Trophoblast cell (in vitro differentiated cells and primary cell): ENCODE measurements at regions not wholly inside any gene's neighbourhood (a gene's known extent, or its start where the extent isn't known, plus 50 kb on each side); places are given as distances from the start of the nearest gene placed in this dataset.

Source experiments
- DNase-seq, 2 donors: peaks; one replicate each; pipeline ENCODE4 v3.0.0-alpha.2; 2016
- H2AFZ ChIP-seq: 2 replicates; pipeline ENCODE4 v1.6.1; 2013; ENCODE audit warnings: low read length, moderate library complexity, mild to moderate bottlenecking; ENCODE audit not compliant: insufficient read depth, poor library complexity
- H2AK5ac ChIP-seq: 2 replicates; pipeline ENCODE4 v1.6.1; 2013; ENCODE audit warnings: mild to moderate bottlenecking, low read length
- H2BK120ac ChIP-seq: 2 replicates; pipeline ENCODE4 v1.6.1; 2013; ENCODE audit warnings: low read length, mild to moderate bottlenecking, moderate library complexity; ENCODE audit not compliant: insufficient read depth, poor library complexity
- H2BK12ac ChIP-seq: 2 replicates; pipeline ENCODE4 v1.6.1; 2013; ENCODE audit warnings: mild to moderate bottlenecking, low read length, moderate library complexity
- H2BK5ac ChIP-seq: 2 replicates; pipeline ENCODE4 v1.6.1; 2013; ENCODE audit warnings: low read length, low read depth, moderate library complexity, mild to moderate bottlenecking; ENCODE audit not compliant: poor library complexity
- H3K14ac ChIP-seq: 2 replicates; pipeline ENCODE4 v1.6.1; 2013; ENCODE audit warnings: mild to moderate bottlenecking, low read length
- H3K18ac ChIP-seq: 2 replicates; pipeline ENCODE4 v1.6.1; 2013; ENCODE audit warnings: mild to moderate bottlenecking, low read length
- H3K23ac ChIP-seq: 2 replicates; pipeline ENCODE4 v1.6.1; 2013; ENCODE audit warnings: low read length
- H3K27ac ChIP-seq: 2 replicates; pipeline ENCODE4 v1.5.1; 2013; ENCODE audit warnings: low read depth, mild to moderate bottlenecking, inconsistent platforms, low read length, moderate library complexity
- H3K27me3 ChIP-seq: 2 replicates; pipeline ENCODE4 v1.6.1; 2013; ENCODE audit warnings: inconsistent platforms, mild to moderate bottlenecking, low read length, moderate library complexity; ENCODE audit not compliant: insufficient read depth
- H3K36me3 ChIP-seq, 2 experiments: 1 replicate in 1 of 2; 2 replicates in 1 of 2; pipeline ENCODE4 v1.6.1; 2013; ENCODE audit warnings: low read length in 2 of 2, mild to moderate bottlenecking in 2 of 2, moderate library complexity in 1 of 2; ENCODE audit not compliant: insufficient read depth in 2 of 2, control insufficient read depth in 1 of 2
- H3K4ac ChIP-seq: 2 replicates; pipeline ENCODE4 v1.6.1; 2013; ENCODE audit warnings: low read depth, mild to moderate bottlenecking, low read length, moderate library complexity
- H3K4me1 ChIP-seq, 2 experiments: 1 replicate in 1 of 2; 2 replicates in 1 of 2; pipeline ENCODE4 v1.6.1; 2013; ENCODE audit warnings: low read length in 2 of 2, mild to moderate bottlenecking in 2 of 2, moderate library complexity in 1 of 2; ENCODE audit not compliant: insufficient read depth in 2 of 2, control insufficient read depth in 1 of 2
- H3K4me2 ChIP-seq: 2 replicates; pipeline ENCODE4 v1.6.1; 2013; ENCODE audit warnings: inconsistent platforms, mild to moderate bottlenecking, low read length, moderate library complexity
- H3K4me3 ChIP-seq: 2 replicates; pipeline ENCODE4 v1.5.1; 2013; ENCODE audit warnings: mild to moderate bottlenecking, low read depth, low read length, inconsistent platforms
- H3K79me1 ChIP-seq: one replicate; pipeline ENCODE4 v1.6.1; 2013; ENCODE audit warnings: low read length
- H3K79me2 ChIP-seq: 2 replicates; pipeline ENCODE4 v1.6.1; 2013; ENCODE audit warnings: low read length, mild to moderate bottlenecking; ENCODE audit not compliant: control insufficient read depth, insufficient read depth, poor library complexity
- H3K9ac ChIP-seq: 2 replicates; pipeline ENCODE4 v1.6.1; 2013; ENCODE audit warnings: mild to moderate bottlenecking, low read length
- H3K9me3 ChIP-seq: 2 replicates; pipeline ENCODE4 v1.6.1; 2013; ENCODE audit warnings: low read depth, mild to moderate bottlenecking, control low read depth, inconsistent platforms, low read length; ENCODE audit not compliant: insufficient read depth
- H4K12ac ChIP-seq: 2 replicates; pipeline ENCODE4 v1.6.1; 2013; ENCODE audit warnings: low read depth, mild to moderate bottlenecking, low read length, moderate library complexity
- H4K8ac ChIP-seq: 2 replicates; pipeline ENCODE4 v1.6.1; 2013; ENCODE audit warnings: low read depth, mild to moderate bottlenecking, low read length, moderate library complexity
- H4K91ac ChIP-seq: one replicate; pipeline ENCODE4 v1.6.1; 2013; ENCODE audit warnings: low read depth, mild to moderate bottlenecking, low read length, moderate library complexity
- WGBS: extraction: QIAGEN DNeasy Blood & Tissue Kit; methylation state at CpG from one replicate; pipeline ENCODE4 v1.1.7; 2013; ENCODE audit warnings: missing lambda C conversion rate; ENCODE audit not compliant: insufficient read length, insufficient coverage; ENCODE audit errors: extremely low coverage; 5-methylcytosine and 5-hydroxymethylcytosine counted together

DNA sequence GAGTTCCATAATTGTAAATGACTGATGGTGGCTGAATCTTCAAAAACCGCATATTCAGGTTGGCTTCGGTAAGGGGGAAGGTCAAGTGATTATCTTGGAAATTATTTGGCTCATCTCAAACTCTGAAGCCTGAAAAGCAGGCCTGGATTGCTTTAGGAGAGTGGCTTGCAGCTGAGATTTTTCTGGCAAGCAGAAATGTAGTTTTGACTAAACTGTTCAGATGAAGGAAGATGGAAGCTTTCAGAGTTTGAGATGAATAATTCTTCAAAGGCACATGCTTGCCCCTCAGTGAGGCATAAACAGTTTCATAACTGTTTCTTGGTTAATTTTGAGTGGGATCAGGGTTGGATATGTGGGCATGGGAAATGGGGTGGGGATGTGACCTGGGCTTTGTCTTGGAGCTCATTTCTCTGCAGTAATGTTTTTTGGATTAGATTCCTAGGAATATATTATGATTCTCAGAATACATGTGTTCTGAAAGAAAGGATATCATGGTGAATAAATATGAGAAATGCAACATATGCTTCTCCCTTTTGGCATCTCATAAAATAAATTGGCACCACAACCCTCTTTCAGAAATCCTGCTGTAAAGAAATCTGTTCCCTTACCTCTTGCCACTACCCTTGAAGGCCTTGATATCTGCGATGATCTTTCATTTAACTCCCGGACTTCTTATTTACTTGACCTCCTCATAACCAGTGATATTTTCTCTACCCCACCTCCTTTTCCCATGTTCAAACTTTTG, 469.2 kb downstream of the ADRA2A start:
- no peak overlapping the region for H3K4me2 ChIP-seq
- no peak overlapping the region for H4K8ac ChIP-seq
- no peak for DNase-seq
- H3K4me1 ChIP-seq = no peaks in the 10 kb centered on the region
- H3K9me3 ChIP-seq = no peaks in the 10 kb centered on the region
- H2BK120ac ChIP-seq = no peak overlapping the region
- H2AK5ac ChIP-seq = no peak overlapping the region
- no peak overlapping the region for H3K18ac ChIP-seq
- H4K12ac ChIP-seq = no peak overlapping the region
- H3K14ac ChIP-seq = no peak overlapping the region
- H3K79me2 ChIP-seq = no peaks in the 10 kb centered on the region
- no peaks in the 10 kb centered on the region for H3K79me1 ChIP-seq
- no peaks in the 10 kb centered on the region for H3K36me3 ChIP-seq
- H3K4me3 ChIP-seq = no peak overlapping the region
- no peak overlapping the region for H4K91ac ChIP-seq
- no peak overlapping the region for H3K9ac ChIP-seq
- no peak overlapping the region for H2BK12ac ChIP-seq
- H3K27me3 ChIP-seq = no peaks in the 10 kb centered on the region
- H3K4ac ChIP-seq = no peak overlapping the region
- no peak overlapping the region for H3K23ac ChIP-seq
- no peak overlapping the region for H2BK5ac ChIP-seq
- H3K27ac ChIP-seq = no peak overlapping the region
- WGBS = no CpG with 5 or more reads among the region's 4 CpGs
- H2AFZ ChIP-seq = no peak overlapping the region

DNA sequence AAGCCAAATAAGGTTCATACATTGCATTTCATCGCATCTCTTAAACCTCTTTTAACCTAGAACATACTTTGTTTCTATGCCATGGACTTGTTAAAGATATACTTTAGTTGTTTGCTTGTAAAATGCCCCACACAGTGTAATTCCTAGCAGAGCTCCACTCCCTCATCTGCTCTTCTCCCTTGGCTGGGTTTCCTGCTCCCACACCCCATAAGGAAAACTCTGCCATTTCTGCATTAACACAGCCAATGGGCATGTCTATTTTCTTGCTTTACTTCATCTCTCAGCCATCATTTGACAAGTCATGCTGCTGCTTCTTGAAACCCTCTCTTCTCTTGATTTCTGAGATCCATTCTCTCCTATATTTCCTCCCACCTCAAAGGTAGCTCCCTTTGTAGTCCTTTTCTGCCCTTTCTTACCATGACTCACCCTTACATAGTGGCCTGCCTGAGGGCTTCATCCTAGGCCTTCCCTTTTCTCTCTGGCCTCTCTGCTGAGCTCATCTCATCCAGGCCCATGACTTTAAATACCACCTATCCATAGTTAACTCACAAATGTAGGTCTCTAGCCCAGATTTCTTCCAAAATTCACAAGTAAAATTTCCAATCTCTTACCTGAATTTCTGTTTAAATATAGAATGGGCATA, 471.4 kb downstream of the ADRA2A start:
- Histone ChIP-seq H2BK5ac (no peak overlapping the region), H3K4me3 (no peak overlapping the region), H3K4me2 (no peak overlapping the region)

DNA sequence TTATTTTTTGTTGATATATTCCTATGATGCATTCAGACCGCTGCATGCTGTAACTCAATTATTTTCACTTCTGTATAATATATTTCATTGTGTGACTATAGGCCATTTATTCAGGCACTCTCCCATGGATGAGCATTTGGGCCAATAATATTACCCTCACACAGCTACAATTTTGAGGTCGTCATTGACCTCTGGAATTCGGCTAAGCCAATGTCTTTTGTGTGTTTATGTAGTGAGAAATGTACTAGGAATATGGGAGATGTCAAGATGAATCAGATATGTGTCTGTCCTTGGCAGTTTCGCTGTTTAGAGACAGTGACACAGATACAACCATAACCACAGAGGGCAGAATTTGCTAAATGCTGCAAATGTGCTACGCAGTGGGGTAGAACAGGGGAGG, 474.2 kb downstream of the ADRA2A start:
- Histone ChIP-seq H2AFZ (no peak overlapping the region), H3K9me3 (no peaks in the 10 kb centered on the region), H3K36me3 (no peaks in the 10 kb centered on the region), H2BK12ac (no peak overlapping the region), H3K23ac (no peak overlapping the region), H3K18ac (no peak overlapping the region), H2BK120ac (no peak overlapping the region), H3K27ac (no peak overlapping the region), H4K12ac (no peak overlapping the region), H4K8ac (no peak overlapping the region), H3K79me1 (no peaks in the 10 kb centered on the region), H3K79me2 (no peaks in the 10 kb centered on the region), H3K4me1 (no peaks in the 10 kb centered on the region), H3K4ac (no peak overlapping the region), H3K14ac (no peak overlapping the region), H3K27me3 (no peaks in the 10 kb centered on the region), H4K91ac (no peak overlapping the region), H2BK5ac (no peak overlapping the region), H3K4me2 (no peak overlapping the region), H2AK5ac (no peak overlapping the region), H3K4me3 (no peak overlapping the region), H3K9ac (no peak overlapping the region)
- no CpG with 5 or more reads among the region's 5 CpGs for WGBS
- DNase-seq = no peak

More for the DNA sequence above, 471.4 kb downstream of the ADRA2A start:
- no peak overlapping the region for H4K8ac ChIP-seq
- H3K4ac ChIP-seq = no peak overlapping the region
- no peaks in the 10 kb centered on the region for H3K4me1 ChIP-seq
- no CpG with 5 or more reads among the region's 1 CpG for WGBS
- H3K18ac ChIP-seq = no peak overlapping the region
- H3K36me3 ChIP-seq = no peaks in the 10 kb centered on the region
- no peak overlapping the region for H3K14ac ChIP-seq
- H2AK5ac ChIP-seq = no peak overlapping the region
- H3K23ac ChIP-seq = no peak overlapping the region
- H3K27ac ChIP-seq = no peak overlapping the region
- no peak overlapping the region for H4K91ac ChIP-seq
- no peak overlapping the region for H2BK12ac ChIP-seq
- no peaks in the 10 kb centered on the region for H3K27me3 ChIP-seq
- H2AFZ ChIP-seq = no peak overlapping the region
- H3K79me1 ChIP-seq = no peaks in the 10 kb centered on the region
- H3K9me3 ChIP-seq = no peaks in the 10 kb centered on the region
- H3K79me2 ChIP-seq = no peaks in the 10 kb centered on the region
- no peak overlapping the region for H4K12ac ChIP-seq
- peak in 1 of 2 donors; percentile 3 for DNase-seq
- H3K9ac ChIP-seq = no peak overlapping the region
- H2BK120ac ChIP-seq = no peak overlapping the region

DNA sequence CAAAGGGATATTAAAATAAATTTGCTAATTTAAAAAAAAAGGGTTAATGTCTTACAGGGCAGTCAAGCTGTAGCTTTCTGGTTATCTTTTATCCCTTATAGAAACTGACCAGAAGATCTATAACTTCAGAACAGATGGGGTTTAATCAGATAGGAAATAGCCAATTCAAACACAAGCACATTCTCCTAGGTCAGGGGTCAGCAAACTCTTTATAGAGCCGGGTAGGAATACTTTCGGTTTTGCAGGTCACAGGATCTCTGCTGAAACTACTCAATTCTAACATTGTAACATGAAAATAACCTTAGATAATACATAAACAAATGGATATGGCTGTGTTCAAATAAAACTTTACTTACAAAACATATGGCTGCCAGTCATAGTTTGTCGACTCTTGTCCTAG, 479.8 kb downstream of the ADRA2A start:
- no peak overlapping the region for H3K4ac ChIP-seq
- no peak overlapping the region for H3K27ac ChIP-seq
- no peak overlapping the region for H2AK5ac ChIP-seq
- H3K14ac ChIP-seq = no peak overlapping the region
- no peak for DNase-seq
- no peaks in the 10 kb centered on the region for H3K79me2 ChIP-seq
- H3K9me3 ChIP-seq = no peaks in the 10 kb centered on the region
- H2BK12ac ChIP-seq = no peak overlapping the region
- no peak overlapping the region for H2AFZ ChIP-seq
- no peak overlapping the region for H3K18ac ChIP-seq
- H3K79me1 ChIP-seq = no peaks in the 10 kb centered on the region
- WGBS = no CpG with 5 or more reads among the region's 3 CpGs
- no peak overlapping the region for H4K12ac ChIP-seq
- H2BK5ac ChIP-seq = no peak overlapping the region
- H3K23ac ChIP-seq = no peak overlapping the region
- no peak overlapping the region for H4K8ac ChIP-seq
- no peak overlapping the region for H3K9ac ChIP-seq
- no peak overlapping the region for H2BK120ac ChIP-seq
- H3K4me3 ChIP-seq = no peak overlapping the region
- H3K36me3 ChIP-seq = no peaks in the 10 kb centered on the region
- H3K27me3 ChIP-seq = no peaks in the 10 kb centered on the region
- no peak overlapping the region for H4K91ac ChIP-seq
- H3K4me2 ChIP-seq = no peak overlapping the region
- no peaks in the 10 kb centered on the region for H3K4me1 ChIP-seq
